LNCaP clone FGC (cell line): ENCODE measurements at regions not wholly inside any gene's neighbourhood (a gene's known extent, or its start where the extent isn't known, plus 50 kb on each side); places are given as distances from the start of the nearest gene placed in this dataset.

Experiments
- DNase-seq: peaks from one replicate; pipeline ENCODE4 v3.0.0-alpha.2; 2011; ENCODE audit warnings: low read depth
- H3K4me3 ChIP-seq: 2 replicates; pipeline ENCODE4 v1.5.1; 2011; ENCODE audit warnings: mild to moderate bottlenecking, low read depth, low read length, control low read depth
- CTCF ChIP-seq: IDR thresholded peaks from 2 replicates; pipeline ENCODE4 v1.5.1; 2012; ENCODE audit warnings: mild to moderate bottlenecking; ENCODE audit not compliant: control insufficient read depth, insufficient read depth; ENCODE audit errors: extremely low read depth

DNA sequence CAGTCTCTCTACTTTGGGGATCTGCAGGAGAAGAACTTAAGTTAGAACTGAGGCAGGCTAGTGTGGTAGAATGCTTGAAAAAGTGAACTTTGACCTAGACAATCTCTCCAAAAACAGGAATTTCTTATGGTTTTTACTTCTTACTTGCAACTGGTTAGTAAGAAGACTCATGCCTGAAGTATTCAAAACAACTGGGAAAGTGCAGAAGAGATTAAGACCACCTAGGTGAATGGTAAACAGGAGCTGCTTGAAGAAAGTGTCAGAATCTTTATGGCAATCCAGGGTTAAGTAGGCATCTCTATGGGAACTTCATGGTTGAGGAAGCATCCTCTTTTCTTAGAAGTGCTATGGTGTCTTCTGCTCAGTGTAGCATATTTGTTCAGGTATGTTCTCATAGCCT is 428.6 kb upstream of the TLE4 start:
- no peak for DNase-seq
- TF ChIP-seq CTCF = no peak
- H3K4me3 ChIP-seq = no peak overlapping the region

- H3K4me3 ChIP-seq = no peak overlapping the region
- no peak for TF ChIP-seq CTCF
- no peak for DNase-seq
Observed at GRCh38 chr9:79145442-79145841, 426.3 kb upstream of the TLE4 start.

DNA sequence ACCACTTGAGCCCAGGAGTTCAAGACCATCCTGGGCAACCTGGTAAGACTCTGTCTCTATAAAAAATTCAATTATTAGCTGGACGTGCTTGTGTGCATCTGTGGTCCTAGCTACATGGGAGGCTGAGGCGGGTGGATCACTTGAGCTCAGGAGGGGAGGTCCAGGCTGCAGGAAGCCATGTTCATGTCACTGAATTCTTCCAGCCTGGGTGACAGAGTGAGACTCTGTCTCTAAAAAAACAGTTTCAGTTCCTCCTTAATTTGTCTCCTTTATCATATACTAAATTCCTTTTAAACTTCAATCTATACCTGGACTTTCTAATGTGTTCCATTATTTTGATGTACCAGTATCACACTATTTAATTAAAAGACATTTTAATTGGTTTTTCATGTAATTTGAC is 422.2 kb upstream of the TLE4 start:
- no peak for DNase-seq
- no peak overlapping the region for H3K4me3 ChIP-seq
- no peak for TF ChIP-seq CTCF

DNA sequence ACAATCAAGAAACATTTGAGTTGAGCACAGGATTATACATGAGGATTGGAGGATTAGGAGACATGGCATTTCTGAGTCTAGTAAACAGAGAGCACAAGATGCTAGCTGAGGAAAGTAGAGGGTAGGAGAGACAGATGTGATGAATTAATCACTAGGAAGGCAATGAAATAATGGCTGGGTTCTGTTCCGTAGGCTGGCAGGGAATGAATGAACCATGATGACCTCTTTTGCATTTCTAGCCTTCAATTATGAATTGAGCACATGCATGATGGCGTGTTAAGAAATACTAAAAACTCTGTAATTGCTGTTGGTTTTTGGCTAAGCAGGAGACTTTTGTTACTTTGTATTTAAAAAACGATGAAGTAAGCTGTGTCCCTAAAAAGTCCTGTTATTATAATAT is 420.0 kb upstream of the TLE4 start:
- no peak for TF ChIP-seq CTCF
- DNase-seq = no peak

DNA sequence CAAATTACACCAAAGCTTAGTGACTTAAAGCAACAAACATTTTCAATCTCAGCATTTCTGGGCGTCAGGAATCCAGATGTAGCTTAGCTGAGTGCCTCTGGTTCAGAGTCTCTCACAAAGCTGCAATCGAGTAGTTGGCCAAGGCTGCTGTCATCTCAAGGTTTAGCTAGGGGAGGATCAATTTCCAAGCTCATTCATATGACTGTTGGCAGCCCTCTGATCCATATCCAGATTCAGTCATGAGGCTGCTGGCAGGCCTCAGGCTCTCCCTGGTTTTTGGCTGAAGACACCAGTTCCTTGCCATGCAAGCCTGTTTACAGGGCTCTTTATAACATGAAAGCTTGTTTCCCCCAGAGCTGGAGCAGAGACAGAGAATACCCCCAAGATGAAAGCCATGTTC is 419.5 kb upstream of the TLE4 start:
- no peak overlapping the region for H3K4me3 ChIP-seq
- TF ChIP-seq CTCF = no peak
- DNase-seq = no peak

More for the DNA sequence above, 420.0 kb upstream of the TLE4 start:
- no peak overlapping the region for H3K4me3 ChIP-seq

GRCh38 chr9:79154806-79155205 is 417.0 kb upstream of the TLE4 start:
- H3K4me3 ChIP-seq = no peak overlapping the region
- no peak for DNase-seq
- no peak for TF ChIP-seq CTCF

- no peak for DNase-seq
- peak; percentile 41 for TF ChIP-seq CTCF
- H3K4me3 ChIP-seq = no peak overlapping the region
Observed at GRCh38 chr9:79155308-79155707, 416.5 kb upstream of the TLE4 start.
